GM19240 (cell line): ENCODE measurements at regions not wholly inside any gene's neighbourhood (a gene's known extent, or its start where the extent isn't known, plus 50 kb on each side); places are given as distances from the start of the nearest gene placed in this dataset.
"Not testable (repeated sequence)": the region's sequence is repeated elsewhere in the genome, so short reads cannot be mapped to it uniquely, and the experiment has no call there.

Experiments used
- DNase-seq: peaks from one replicate; pipeline ENCODE4 v3.0.0; 2011; ENCODE audit warnings: low spot score; ENCODE audit not compliant: insufficient read length

DNA sequence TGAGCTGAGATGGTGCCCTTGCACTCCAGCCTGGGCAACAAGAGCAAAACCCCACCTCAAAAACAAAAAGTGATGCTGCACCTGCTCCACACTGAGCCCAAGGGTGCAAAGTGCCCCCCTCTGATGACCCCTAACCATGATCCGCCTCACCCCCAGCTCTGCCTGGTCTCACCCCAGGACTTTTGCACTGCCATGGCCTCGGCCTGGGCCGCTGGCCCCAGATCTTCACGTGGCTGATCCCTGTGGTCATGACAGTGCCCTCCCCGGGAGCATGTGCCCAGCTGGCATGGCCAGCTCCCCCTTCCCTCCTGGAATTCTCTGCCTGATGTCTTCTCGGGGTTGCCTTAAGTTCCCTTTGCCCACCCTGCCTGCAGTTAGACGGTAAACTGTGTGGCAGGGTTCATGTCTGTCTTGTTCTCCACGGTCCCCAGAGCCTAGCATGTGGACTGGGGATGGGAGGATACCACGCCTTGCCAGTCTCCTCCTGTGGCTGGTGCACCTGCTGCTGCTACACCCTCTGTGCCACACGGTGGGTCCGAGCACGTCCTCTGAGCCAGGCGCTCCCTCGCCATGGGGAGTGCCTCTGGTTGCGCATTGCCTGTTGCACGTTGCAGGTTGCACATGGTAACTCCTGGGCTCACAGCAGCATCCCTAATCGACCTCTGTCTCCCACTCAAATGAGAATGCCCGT is 77.4 kb upstream of the PPP1R26 start:
- no peak for DNase-seq

DNA sequence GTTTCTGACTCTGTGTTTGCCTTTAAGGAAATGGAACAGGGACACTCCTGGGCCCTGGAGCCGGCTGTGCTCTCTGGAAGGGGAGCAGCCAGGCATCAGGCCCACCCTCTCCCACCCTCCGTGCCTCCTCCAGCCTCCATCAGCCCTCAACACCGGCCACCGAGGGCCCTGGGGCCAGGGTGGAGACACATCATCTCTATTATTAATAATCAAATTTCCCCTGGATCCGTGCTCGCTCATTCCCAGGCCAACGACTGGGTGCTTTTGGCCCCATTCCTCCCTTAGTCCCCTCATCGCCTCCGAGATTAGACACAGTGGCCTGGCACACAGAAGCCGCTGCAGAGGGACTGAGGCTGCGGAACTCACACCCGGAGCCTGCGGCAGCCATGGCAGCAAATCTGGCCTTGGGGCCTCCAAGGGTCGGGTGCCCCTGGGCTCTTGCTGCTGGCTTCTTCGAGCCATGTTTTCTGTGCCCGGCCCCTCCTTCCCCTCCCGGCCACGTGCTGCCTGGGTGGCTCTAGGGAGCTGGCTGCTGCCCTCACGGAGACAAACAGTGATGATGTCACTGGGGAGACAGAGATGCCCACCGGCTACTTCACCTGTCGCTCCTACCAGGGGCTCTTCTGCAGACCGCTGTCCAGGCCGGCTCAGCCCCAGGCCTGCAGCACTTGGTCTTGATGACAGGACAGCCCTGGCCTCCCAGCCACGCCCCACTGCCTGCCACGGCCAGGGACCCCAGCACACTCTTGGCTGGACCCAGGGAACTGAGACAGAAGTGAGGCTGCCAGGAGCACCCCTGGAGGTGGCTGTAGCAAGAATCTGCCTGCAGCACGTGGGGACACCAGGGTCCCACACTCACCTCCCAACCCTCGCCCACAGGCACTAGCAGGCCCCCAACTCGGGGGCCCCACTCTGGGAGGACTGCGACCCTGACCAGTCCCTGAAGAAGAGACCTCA is 76.6 kb upstream of the PPP1R26 start:
- DNase-seq, result no peak

DNA sequence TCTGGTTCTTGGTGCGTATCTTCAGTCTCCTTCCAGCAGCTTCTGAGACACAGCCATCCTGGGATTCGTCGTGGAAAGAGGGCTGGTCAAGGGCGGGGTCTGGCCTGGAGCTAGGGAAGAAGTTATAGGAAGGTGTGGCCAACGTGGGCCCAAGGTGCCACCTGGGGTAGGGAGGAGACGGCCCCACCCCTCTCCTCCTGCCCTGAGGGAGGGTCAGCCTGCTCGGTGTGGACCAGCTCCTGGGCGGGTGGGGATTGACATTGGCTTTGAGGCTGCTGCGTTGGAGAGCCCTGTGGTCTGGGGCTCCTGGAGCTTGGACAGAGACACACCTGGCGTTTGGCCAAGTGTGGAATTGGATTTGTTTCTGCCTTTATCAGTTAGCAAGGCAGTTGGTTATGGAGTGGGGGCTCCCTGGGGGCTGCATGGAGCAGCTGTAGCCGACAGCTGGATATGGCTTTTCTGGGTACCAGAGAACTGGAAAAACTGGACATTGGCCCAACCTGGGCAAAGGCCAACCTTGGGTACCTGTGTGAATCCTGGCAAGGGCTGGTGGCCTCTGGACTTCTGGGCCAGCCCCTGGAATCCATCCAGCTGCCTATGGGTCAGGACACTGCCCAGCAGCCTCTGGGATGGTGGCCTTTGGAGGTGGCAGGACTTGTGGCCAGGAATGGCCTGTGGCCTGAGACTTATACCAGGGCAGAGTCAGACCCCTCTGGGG is 75.7 kb upstream of the PPP1R26 start:
- DNase-seq, result no peak

DNA sequence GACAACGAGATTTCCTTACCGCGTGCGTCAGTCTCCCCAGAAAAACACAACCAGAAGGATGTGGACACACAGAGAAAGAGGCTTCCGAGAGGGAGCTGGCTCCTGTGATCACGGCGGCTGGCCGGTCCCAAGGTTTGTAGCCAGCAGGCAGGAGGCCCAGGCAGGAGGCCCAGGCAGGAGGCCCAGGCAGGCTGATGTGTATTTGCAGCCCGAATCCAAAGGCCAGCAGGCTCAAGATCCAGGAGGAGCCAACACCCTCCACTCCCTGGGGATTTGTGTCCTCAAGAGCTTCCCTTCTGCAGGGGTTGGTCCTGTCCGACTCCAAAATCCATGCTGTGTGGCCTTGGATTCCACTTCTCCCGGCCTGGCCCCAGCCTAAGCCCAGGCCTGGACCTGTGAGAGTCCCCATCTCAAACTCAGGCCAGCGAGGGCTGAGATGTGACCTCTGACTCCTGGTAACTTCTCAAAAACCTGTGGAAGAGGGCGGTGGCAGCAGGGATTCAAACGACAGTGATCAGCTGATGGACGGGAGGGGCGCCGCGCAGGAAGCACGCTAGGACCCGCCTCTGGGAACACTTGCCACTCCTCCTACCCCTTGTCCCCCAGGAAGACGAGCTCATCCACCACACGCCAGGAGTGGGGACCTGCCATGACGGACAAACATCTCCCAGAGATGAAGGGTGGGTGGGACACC is 75.0 kb upstream of the PPP1R26 start:
- no peak for DNase-seq

DNA sequence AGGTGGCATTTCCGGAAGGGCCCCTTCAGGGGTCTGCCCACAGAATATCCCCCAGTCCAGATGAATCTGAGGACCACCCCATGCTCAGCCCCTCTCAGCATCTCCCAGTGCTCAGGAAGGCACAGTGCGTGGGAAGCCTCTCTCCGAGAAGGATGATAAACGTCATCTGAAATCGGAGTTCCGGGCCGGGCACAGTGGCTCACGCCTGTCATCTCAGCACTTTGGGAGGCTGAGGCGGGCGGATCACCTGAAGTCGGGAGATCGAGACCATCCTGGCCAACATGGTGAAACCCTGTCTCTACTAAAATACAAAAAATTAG is 74.5 kb upstream of the PPP1R26 start:
- DNase-seq, result not testable (repeated sequence)

DNA sequence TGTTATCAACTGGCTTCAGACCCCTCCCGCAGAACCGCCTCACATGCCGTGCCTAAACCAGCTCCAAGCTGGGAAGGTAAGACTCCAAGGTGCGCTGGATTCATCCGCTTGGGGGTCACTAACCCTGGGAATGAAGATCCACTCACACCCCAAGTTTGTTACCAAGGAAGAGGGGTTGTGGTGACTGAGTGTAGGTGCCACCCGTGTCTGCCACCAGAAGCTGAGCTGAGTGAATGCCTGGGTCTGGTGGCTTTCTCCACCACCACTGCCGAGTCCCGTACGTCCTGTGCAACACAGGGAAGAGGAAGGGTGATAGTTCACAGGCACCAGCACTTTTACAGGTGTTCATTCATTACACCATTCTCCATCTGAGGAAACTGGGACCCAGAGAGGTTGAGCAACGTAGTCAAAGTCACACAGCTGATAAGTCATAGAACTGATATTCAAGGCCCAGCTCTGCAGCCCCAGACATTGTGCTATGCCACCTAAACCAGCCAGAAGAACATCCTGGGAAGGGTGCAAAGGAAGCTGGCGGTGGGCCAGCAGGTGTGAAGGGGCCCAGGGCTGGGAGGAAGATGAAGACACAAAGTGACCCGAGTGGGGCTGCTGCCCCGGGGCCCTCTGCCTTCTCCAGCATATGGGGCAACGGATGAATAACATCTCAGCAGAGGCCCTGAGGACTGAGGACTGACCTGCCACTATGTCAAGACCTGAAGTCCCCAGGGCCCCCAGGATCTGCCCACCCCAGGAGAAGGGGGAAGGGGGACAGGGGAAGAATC is 70.9 kb upstream of the PPP1R26 start:
- DNase-seq, result no peak

DNA sequence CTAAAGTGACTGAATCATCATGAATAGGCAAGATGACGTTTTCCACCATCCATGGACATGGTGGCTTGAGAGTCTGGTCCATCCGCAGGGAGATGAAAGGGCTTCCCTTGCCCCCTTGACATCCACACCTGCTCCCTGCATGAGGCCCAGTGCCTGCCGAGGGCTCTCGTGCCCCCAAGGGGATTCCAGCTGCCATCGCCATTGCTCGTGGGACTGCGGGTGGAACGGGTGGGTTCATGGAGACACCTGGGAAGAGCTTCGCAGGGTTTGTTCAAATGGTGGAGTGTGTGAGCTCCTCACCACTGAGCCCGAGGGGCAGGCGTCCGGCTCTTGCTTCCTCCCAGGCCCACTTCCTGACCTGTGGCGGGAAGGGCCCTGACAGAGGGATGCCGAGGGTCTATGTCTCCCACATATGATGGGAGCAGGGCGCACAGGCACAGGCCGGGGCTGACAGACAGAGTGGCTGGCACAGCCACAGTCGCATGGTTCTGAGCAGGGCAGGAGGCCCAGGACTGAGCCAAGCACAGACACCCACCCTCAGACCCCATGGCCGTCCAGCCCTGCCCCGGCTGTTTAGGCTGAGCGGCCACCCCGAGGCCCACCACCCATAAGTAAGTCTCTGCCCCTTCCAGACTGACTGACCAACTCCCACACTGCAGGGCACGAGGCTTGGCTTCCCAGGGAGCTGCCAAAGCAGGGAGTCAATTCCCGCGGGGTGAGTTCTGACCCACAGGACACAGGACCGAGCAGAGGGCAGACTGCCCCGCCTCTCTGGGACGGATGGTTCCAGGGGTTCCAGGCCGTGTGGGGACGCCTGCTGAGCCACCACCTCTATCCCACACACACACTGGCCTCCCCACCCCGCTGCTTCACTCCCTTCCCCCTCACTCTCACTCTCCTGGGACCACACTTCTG is 70.0 kb upstream of the PPP1R26 start:
- no peak for DNase-seq

DNA sequence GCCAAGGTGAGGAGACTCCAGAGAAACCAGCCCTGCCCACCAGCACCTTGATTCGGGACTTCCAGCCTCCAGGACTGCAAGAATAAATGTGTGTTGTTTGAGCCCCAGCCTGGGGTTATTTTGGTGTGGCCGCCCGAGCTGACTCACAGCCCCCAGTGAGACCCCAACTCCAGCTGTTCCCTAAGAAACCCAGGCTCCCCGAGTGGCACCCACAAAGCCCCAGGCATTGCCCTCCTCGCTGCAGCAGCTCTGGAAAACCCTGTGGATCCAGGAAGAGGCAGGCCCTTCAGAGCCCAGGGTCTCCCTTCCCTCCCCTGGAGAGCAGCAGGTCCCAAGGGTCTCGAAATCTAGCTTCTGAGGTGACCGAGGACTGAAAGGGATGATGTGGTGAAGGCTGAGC is 69.2 kb upstream of the PPP1R26 start:
- no peak for DNase-seq

DNA sequence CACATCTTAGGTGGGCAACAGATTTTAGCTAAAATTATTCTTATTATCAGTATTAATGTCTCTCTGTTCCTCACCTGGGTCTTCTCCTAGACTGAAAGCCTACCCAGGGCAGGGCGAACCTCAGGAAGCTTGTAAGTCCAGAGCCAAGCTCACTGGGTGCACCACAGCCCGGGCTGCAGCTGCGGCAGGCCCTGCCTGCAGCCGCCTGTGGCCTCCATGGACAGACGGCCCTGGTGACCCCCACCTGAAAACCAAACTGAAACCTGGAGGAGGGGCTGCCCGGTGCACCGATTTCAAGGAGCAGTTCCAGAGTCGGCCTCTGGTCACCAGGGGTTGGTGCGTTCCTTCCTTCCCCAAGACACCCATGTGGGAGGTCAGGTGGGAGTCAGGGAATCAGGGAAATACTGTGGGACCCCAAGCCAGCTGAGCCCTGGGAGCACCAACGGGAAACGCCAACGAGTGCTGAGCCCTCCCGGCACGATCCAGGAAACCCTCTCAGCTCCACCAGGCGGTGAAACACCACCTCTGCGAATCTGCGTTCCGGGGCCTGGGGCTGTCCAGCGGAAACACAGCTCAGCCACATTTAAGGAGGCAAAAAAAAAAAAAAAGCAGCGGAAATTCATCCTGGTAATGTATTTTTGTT is 68.6 kb upstream of the PPP1R26 start:
- DNase-seq, result no peak

DNA sequence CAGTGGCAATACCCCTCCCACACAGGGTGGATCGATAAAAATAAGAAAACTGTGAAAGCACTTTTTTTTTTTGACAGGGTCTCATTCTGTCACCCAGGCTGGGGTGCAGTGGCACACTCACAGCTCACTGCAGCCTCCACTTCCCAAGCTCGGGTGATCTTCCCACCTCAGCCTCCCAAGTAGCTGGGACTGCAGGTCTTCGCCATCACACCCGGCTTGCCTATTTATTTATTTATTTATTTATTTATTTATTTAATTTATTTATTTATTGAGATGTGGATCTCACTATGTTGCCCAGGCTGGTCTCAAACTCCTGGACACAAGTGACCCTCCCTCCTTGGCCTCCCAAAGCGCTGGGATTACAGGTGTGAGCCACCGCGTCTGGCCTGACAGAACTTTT is 68.0 kb upstream of the PPP1R26 start:
- DNase-seq, result not testable (repeated sequence)

DNA sequence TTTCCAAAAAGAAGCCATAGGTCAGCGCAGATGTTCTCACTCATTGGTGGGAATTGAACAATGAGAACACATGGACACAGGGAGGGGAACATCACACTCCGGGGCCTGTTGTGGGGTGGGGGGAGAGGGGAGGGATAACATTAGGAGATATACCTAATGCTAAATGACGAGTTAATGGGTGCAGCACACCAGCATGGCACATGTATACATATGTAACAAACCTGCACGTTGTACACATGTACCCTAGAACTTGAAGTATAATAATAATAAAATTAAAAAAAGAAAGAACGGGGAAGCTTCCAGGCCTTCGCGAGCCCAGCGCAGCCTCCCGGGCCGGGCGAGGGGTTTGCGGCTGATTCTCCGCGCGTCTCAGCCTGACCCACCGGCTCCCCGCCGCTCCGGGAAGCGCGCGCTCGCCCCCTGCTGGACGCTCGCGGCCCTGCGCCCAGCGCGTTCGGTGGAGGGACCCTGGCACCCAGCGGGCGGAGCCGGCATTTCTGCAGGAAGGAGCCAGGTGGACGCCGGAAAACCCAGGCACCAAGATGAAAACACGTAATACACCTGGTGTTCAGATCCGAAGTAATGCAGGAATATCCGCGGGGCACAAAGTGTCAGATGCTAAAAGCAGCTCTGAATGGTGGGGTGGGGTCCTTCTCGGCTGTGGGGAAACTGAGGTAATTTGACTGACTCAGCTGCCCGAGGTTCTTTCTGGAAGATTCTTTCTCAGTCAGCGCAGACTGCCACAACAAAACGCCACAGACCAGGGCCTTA is 67.1 kb upstream of the PPP1R26 start:
- peak; percentile 75 for DNase-seq

DNA sequence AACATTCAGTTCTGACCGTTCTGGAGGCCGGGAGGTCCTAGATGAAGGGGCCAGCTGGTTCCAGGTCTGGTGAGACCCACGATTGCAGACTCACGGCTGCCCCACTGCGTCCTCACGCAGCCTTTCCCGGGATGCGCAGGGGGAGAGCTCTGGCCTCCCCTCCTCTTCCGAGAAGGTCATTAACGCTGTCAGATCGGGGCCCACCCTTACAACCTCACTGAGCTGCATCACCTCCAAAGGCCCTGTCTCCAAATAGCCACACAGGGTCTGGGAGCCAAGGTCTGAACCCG is 66.6 kb upstream of the PPP1R26 start:
- no peak for DNase-seq

DNA sequence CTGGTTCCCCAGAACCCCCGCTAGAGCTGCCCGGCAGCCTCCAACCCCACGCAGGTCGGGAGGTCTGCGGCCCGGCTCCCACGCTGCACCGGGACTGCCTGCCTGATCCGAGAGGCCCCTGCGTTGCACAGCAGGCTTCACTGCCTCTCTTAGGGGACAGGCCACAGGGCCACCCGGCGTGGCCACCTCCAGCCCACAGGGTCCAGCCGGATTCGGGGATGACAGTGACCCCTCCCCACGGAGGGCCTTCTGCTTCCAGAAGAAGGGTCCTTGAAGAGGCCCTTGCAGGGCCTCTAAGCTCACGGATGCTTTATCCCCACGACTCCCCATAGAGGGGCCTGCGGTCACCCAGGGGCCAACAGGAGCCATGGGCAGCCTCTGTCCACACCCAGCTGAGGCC is 66.1 kb upstream of the PPP1R26 start:
- DNase-seq, result no peak

DNA sequence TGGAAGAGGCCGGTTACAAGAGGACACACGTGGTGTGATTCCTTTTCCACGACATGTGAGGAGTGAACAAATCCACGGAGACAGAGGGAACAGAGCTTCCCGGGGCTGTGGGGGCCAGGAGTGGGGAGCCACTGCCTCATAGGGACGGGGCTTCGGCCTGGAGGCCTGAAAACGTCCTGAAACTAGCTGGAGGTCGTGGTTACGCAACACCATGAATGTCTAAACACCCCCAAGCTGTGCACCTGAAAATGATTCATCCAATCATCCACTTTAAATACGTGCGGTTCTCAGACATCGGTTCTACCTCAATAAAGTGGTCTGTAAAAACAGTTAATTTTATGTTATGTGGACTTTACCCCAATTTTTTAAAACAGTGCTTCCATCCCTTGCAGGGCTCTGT is 65.3 kb upstream of the PPP1R26 start:
- no peak for DNase-seq

DNA sequence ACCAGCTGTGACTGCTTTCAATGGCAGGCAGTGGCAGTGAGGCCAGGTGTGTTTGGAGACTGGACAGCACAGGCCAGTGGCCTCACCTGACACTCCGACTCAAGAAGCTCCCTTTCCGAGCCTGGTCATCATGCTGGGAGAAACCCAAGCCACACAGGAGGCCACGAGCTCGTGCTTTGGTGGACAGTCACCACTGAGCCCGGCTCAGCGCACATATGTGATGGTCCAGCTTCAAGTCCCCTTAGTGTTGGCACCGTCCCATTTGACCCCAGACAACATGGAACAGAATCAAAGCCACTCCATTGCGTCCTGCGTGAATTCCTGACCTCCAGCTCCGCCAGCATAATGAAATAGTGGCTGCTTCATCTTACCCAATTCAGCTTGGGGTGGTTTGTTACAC is 64.0 kb upstream of the PPP1R26 start:
- no peak for DNase-seq

DNA sequence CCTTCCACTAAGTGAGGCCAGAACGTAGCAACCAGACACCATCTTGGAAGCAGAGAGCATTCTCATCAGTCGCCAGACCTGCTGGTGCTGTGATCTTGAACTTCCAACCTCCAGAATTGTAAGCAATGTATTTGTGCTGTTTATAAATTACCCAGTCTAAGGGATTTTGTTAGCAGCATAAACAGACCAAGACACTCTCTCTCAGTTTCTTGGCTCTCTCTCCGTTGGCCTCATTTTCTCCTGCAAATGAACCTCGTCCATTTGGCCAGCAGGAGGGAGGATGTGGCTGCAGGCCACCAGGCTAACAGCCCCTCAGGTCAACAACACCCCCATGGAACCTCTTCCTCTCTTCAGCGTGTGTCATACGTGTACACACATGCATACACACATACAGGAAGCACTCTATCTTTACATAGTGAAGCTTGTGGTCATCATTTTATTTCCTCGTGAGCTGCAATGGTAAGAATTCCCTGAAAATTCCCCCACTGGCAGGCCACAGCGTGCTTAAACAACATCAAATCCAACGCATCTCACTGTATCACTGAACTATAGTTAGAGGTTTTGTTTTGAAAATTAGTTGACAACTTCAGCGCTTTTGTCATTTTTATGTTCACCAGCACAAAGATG is 62.8 kb upstream of the PPP1R26 start:
- DNase-seq, result no peak

DNA sequence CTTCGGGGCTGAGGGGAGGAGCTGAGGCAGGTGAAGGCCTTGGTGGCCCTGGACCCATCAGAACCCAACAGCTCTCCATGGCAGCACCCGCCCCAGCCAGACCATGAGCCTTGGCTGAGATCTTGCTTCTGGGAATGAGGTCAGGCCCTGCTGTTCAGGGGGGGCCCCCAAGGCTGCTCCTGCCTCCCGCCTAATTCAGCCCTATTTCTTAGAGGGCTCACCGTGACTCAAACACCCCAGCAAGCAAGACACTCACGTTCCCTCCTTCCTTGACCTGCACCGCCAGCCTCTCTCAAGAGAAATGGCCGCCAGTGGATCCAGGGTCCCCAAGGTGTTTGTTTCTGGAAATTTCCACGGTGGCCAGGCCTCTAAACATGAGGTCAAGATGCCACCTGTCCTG is 61.4 kb upstream of the PPP1R26 start:
- no peak for DNase-seq

DNA sequence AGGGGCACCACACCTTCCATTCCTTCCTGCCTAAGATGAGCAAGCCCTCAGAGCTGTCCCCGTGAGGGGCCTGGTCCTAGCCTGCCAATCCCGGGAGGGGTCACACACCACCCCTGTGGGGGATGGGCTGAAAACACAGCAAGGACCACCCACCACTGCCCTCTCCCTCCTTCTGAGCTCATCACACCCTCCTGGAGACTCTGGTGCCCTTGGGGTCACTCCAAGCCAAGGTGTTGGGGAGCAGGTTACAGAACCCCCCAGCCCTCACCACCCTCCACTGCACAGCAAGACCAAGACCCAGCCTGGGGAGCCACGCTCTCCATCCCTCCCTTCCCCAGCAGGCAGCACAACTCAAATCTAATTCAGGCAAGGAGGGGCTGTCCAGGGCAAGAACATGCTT is 60.5 kb upstream of the PPP1R26 start:
- DNase-seq, result no peak
